GM04503 (cell line): ENCODE measurements at regions not wholly inside any gene's neighbourhood (a gene's known extent, or its start where the extent isn't known, plus 50 kb on each side); places are given as distances from the start of the nearest gene placed in this dataset.
"Not testable (repeated sequence)": the region's sequence is repeated elsewhere in the genome, so short reads cannot be mapped to it uniquely, and the experiment has no call there.

Experiments
- DNase-seq: peaks from one replicate; pipeline ENCODE4 v3.0.0-alpha.2; 2012; ENCODE audit warnings: low read depth

DNA sequence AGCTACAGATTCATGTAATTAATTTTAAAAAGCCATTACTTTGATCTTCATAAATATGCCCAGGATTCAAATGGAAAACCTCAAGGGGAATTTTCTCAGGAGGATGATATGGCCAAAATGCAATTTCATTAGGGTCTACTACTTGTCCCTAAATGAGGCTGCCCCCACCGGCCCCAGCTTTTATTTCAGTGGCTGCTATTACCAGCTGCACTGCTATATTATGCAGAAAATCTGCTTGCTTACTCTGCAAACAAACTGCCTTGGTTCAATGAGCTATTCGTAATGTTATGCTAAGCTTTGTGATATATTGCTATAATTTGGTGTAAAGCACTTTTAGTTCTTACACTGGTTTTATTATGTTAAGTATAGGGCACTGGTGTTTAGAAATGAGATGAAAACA, 137.3 kb upstream of the TMTC4 start:
- no peak for DNase-seq

GRCh38 chr13:100811024-100811865, 136.7 kb upstream of the TMTC4 start:
- no peak for DNase-seq

DNA sequence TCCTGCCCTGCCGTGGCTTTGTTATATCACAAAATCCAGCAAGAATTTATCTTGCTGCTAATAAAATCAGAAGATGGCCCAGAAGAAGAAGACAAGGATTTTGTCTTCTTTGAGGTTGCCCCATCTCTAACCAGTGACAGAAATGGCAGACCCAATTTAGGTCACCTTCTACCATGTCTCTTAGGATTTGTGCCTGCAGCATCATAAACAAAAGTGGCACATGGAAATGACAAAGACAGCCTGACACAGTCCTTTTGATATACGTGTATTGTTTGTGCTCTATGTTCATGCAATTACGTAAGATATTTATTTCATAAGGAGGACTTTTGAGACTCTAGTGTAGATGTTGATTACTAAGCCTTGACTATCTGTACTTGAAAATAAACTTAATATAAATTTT, 135.9 kb upstream of the TMTC4 start:
- DNase-seq = no peak

DNA sequence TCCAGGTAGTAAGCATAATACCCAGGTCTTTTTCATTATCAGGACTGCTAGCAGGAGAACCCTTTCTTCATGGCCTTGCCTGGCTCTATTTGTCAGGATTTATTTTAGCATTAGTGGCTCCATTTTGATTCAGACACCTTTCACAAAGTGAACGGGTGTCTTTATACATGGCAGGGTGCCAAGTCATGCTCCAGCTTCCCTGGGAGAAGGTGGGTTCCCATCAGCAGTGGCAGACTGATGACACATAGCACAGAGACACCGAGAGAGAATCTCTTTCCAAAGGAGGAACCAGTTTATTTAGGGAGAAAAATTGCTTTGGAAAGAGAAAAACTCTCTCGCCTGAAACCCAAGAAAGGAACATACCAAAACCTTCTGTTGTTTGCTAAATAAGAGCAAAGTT, 135.3 kb upstream of the TMTC4 start:
- no peak for DNase-seq

- DNase-seq = no peak
Observed at GRCh38 chr13:100809129-100809390, 134.5 kb upstream of the TMTC4 start.

DNA sequence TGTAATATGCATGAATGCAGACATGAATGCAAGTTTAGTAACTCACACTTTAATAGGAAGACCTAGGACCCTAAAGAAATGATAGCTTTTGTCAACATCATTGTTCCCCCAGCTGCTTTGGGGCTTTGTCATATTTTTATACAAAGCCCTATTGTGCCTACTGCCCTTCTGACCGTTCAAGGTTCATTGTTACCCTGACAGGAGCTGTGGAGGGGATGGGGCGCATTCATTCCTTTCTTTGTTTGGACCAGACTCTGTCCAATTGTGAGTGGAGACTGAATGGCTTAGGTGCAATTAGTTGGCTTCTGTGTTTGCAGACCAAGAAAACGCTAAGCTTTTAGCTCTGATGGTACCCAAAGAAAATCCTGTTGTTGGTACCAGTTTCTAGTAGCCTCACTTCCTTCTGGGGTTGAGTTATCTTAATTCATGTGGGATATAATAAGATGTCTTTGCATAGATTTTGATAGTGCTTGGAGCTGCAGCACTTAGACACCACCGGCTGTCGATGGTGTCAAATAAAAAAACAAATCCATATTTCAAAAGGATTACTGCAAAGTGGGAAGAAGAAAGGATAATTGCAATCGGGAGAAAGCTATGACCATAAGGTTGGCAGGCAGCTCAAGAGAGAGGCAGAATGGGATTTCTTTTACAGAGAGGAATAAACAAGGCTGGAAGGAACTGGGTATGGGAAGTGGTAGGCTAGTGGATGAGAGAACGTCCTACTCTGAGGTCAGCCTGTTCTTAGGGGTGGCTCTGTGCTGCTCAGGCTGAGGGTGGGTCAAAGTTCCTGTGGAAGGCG, 133.9 kb upstream of the TMTC4 start:
- no peak for DNase-seq

- no peak for DNase-seq
Observed at GRCh38 chr13:100803091-100803490, 128.5 kb upstream of the TMTC4 start.

GRCh38 chr13:100800283-100800875, 125.8 kb upstream of the TMTC4 start:
- DNase-seq = no peak

GRCh38 chr13:100798739-100799361, 124.3 kb upstream of the TMTC4 start:
- no peak for DNase-seq

DNA sequence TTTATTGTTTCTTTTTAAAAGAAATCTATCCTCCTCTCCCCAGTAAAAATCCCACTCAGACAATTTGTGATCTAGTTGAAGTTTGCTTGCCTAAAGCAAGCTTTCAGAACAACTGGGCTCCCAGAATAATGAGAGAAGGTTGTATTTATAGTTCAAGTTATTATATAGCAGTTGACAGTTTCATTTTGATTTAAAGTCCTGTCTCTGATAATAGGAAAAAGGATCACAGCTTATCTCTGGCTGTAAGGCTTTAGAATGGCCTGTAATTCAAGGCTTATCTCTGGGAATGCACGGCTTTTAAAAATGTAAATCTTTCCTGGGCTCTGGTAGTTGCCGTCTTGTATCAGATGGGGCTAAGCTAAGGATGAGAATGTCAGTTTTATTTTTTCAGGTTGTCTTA, 123.3 kb upstream of the TMTC4 start:
- DNase-seq = no peak

GRCh38 chr13:100796463-100796862, 121.9 kb upstream of the TMTC4 start:
- DNase-seq = no peak

DNA sequence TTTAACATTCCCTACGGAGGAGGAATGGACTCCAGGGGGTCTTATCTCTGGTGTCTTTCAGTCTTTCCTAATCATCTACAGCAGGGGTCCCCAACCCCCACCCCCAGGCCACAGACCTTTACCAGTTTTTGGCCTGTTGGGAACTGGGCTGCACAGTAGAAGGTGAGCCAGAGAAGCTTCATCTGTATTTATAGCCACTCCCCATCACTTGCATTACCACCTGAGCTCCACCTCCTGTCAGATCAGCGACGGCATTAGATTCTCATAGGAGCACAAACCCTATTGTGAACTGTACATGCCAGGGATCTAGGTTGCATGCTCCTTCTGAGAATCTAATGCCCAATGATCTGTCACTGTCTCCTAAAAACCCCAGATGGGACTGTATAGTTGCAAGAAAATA, 120.0 kb upstream of the TMTC4 start:
- no peak for DNase-seq

GRCh38 chr13:100790405-100790804, 115.8 kb upstream of the TMTC4 start:
- no peak for DNase-seq

- no peak for DNase-seq
Observed at GRCh38 chr13:100789968-100790367, 115.4 kb upstream of the TMTC4 start.

DNA sequence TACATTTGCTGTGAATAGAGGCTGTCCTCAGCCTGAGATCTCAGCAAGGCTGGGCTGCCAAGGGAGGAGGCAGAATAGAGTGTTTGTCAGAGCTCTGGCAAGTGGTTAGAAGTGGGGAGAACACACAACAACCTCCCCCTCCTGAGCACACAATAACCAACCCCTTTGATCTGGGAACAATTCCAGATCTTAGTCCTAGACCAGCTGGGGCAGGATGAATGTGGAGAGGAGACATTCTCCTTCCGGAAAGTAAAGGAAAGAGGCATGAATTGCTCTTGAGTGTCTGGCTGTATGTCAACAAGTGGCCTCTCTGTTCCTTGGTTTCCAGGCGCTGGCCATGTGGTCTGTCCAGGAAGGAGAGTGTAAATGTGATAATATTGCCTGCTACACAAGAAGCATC, 114.9 kb upstream of the TMTC4 start:
- DNase-seq = no peak

DNA sequence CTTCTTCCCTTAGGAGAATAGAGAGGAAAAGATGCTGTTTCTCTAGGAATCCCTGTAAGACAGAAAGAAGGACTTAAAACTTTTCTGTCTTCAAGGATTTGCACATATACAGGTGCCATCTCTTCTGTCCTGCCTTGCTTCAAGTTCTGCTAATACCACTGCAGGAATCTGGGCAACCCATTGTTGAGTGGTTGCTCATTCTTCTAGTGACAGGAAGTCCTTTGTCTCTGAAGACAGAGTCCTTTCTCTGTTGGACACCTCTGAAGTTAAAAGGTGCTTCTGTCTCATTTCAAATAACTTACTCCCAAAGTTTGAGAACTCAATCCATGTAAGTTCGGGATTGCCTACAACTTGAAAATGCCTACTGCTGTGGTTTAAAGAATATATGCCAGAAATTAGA, 114.4 kb upstream of the TMTC4 start:
- no peak for DNase-seq

- DNase-seq = no peak
Observed at GRCh38 chr13:100788540-100788939, 113.9 kb upstream of the TMTC4 start.

DNA sequence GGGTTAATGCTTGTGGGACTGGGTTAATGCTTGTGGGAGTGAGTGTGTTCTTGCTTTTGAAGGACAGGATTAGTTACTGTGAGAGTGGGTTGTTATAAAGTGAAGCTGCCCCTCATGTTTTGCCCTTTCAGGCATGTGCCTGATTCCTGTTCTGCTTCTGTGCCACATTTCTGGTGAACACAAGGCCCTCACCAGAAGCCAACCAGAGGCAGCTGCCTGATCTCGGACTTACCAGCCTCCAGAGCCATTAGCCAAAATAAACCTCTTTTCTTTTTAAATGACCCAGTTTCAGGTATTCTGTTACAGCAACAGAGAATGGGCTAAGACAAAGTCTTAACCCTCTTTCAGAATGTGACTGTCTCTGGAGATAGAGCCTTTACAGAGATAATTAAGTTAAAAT, 113.3 kb upstream of the TMTC4 start:
- no peak for DNase-seq

DNA sequence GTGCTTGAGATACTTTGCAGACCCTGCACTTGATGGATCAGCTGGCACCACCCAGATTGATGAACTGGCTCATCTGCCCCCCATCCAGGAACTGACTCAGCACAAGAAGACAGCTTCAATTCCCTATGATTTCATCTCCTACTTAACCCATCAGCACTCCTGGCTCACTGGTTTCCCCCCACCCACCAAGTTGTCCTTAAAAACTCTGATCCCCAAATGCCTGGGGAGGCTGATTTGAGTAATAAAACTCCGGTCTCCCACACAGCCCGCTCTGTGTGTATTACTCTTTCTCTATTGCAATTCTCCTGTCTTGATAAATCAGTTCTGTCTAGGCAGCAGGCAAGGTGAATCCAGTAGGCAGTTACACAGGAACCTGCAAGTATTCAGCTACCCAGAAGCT, 102.1 kb upstream of the TMTC4 start:
- DNase-seq = not testable (repeated sequence)

- DNase-seq = no peak
Observed at GRCh38 chr13:100773923-100774663, 99.5 kb upstream of the TMTC4 start.

- DNase-seq = no peak
Observed at GRCh38 chr13:100773429-100773828, 98.8 kb upstream of the TMTC4 start.

GRCh38 chr13:100767192-100767591, 92.6 kb upstream of the TMTC4 start:
- no peak for DNase-seq
